GM23338 (cell line): ENCODE measurements at regions not wholly inside any gene's neighbourhood (a gene's known extent, or its start where the extent isn't known, plus 50 kb on each side); places are given as distances from the start of the nearest gene placed in this dataset.

Experiments used
- CREB1 ChIP-seq: fragments of 250-450 bp; sonication (Bioruptor Pico); IDR thresholded peaks from 2 replicates; pipeline ENCODE4 v1.5.0; 2020; ENCODE audit warnings: low read depth, mild to moderate bottlenecking, moderate library complexity
- CTCF ChIP-seq, 2 experiments: fragments of 200-600 bp in 1 of 2; sonication (generic) in 1 of 2; conservative IDR thresholded peaks; 2 replicates each; pipeline versions ENCODE4 v1.5.1 to v1.6.1; 2016 to 2017; ENCODE audit warnings: antibody characterized with exemption in 2 of 2, low read depth in 2 of 2, mild to moderate bottlenecking in 2 of 2, moderate library complexity in 1 of 2
- EZH2 ChIP-seq: fragments of 200-600 bp; sonication (generic); IDR thresholded peaks from one replicate; pipeline ENCODE4 v1.8.0; 2017; ENCODE audit warnings: antibody characterized with exemption, mild to moderate bottlenecking, low read depth; ENCODE audit not compliant: unreplicated experiment
- EZH2phosphoT487 ChIP-seq: fragments of 200-600 bp; sonication (generic); IDR thresholded peaks from one replicate; pipeline ENCODE4 v1.8.1; 2018; ENCODE audit warnings: antibody characterized with exemption; ENCODE audit not compliant: unreplicated experiment
- JUNB ChIP-seq: IDR thresholded peaks from one replicate; pipeline ENCODE4 v1.6.1; 2016; ENCODE audit warnings: antibody characterized with exemption; ENCODE audit not compliant: unreplicated experiment
- NANOG ChIP-seq: IDR thresholded peaks from 2 replicates; pipeline ENCODE4 v1.6.1; 2016; ENCODE audit warnings: antibody characterized with exemption, borderline replicate concordance
- POLR2AphosphoS5 ChIP-seq: IDR thresholded peaks from 2 replicates; pipeline ENCODE4 v1.6.1; 2016; ENCODE audit warnings: antibody characterized with exemption, low read depth
- STAT1 ChIP-seq: IDR thresholded peaks from one replicate; pipeline ENCODE4 v1.6.1; 2016; ENCODE audit warnings: antibody characterized with exemption; ENCODE audit not compliant: unreplicated experiment
- ZNF331 ChIP-seq: fragments of 250-450 bp; sonication (Bioruptor Pico); IDR thresholded peaks from 2 replicates; pipeline ENCODE4 v1.5.0; 2020; ENCODE audit warnings: low read depth, mild to moderate bottlenecking, moderate library complexity
- ZNF462 ChIP-seq: fragments of 250-450 bp; sonication (Bioruptor Pico); IDR thresholded peaks from 2 replicates; pipeline ENCODE4 v1.5.0; 2020; ENCODE audit warnings: mild to moderate bottlenecking, moderate library complexity
- TF ChIP-seq, protein P1 (sequence below): IDR thresholded peaks from one replicate; pipeline ENCODE4 v1.6.1; 2018; ENCODE audit warnings: antibody characterized with exemption; ENCODE audit not compliant: unreplicated experiment

- TF ChIP-seq POLR2AphosphoS5 (no peak), CTCF (conservative IDR thresholded peaks at IDR 0.05; ENCODE audit: low read depth in 2 of 2) (no peak), EZH2phosphoT487 (no peak), NANOG (no peak), CREB1 (no peak), EZH2 (no peak), ZNF462 (CRISPR knock-in tag) (no peak), JUNB (no peak), ZNF331 (CRISPR knock-in tag) (no peak), STAT1 (no peak)
- TF ChIP-seq, protein P1, sequence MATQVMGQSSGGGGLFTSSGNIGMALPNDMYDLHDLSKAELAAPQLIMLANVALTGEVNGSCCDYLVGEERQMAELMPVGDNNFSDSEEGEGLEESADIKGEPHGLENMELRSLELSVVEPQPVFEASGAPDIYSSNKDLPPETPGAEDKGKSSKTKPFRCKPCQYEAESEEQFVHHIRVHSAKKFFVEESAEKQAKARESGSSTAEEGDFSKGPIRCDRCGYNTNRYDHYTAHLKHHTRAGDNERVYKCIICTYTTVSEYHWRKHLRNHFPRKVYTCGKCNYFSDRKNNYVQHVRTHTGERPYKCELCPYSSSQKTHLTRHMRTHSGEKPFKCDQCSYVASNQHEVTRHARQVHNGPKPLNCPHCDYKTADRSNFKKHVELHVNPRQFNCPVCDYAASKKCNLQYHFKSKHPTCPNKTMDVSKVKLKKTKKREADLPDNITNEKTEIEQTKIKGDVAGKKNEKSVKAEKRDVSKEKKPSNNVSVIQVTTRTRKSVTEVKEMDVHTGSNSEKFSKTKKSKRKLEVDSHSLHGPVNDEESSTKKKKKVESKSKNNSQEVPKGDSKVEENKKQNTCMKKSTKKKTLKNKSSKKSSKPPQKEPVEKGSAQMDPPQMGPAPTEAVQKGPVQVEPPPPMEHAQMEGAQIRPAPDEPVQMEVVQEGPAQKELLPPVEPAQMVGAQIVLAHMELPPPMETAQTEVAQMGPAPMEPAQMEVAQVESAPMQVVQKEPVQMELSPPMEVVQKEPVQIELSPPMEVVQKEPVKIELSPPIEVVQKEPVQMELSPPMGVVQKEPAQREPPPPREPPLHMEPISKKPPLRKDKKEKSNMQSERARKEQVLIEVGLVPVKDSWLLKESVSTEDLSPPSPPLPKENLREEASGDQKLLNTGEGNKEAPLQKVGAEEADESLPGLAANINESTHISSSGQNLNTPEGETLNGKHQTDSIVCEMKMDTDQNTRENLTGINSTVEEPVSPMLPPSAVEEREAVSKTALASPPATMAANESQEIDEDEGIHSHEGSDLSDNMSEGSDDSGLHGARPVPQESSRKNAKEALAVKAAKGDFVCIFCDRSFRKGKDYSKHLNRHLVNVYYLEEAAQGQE, result no peak
These were observed 603.1 kb upstream of the ADGRL2 start for GRCh38 chr1:81197591-81197990.
